ENCODE measurements at regions not wholly inside any gene's neighbourhood (a gene's known extent, or its start where the extent isn't known, plus 50 kb on each side); places are given as distances from the start of the nearest gene placed in this dataset.

DNA sequence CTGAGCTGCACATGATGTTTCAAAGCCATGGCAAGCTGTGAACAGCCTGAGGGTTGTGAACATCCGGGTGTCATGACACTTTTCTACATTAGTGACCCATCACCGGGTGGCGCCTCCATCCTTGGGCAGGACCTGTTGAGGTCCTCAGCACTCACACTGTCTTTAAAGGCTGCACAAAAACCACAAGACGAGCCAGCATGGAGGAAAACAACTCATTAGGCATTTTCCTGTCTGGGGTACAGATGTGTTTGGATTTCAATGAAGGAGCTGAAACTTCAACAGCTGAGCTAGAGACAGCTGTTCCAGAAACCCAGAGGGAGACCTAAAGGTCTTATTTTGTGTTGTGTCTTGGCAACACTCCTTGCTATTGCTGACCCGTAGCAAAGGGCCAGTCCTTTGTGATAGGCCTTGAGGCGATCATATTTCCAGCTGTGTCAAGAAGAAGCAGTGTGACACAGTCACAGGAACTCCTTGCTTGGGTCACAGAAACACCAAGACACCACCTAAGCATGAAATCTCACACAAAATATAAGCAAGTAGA is 151.8 kb upstream of the VLDLR start:
- intact Hi-C loops (cut with DNase I): no loop called here
- peak in 5 of 42 donors; percentile 16 to 50 (median 21) for DNase-seq

DNA sequence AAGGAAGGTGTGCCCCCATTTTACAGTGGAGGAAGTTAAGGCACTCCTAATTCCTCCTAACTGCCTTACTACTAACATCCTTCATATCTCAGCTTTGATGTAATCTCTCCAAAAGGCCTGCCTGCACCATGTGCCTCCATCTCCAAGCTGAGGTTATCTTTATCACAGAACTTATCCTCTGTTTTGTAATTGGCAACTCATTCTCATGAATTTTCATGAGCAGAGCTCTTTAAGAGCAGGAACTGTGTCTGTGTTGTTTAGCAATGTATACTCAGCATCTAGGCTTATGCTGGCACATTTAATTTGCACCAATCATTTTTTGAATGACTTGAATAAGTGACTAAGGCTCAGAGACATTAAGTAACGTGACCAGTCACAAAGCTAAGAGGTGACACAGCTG is 147.9 kb upstream of the VLDLR start:
- intact Hi-C loops (cut with DNase I): no loop called here
- DNase-seq: peak in 7 of 42 donors; percentile 16 to 39 (median 30)

DNA sequence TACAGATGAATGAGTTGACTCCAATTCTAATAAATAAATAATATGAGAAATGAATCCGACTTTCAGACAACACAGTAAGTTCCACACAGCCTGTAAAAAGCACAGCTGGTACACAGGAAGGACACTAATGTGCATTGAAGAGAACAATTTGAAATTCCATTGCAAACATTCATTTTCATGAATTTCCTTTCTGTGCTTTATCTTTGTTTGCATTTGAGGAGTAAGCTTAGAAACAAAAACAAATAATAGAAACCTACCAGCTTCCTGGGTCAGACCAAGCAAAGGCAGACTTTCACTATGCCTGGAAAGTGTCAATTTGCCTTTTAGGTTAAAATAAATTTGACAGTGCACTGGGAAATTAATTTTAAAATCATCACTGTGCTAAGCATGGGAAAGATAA is 143.8 kb upstream of the VLDLR start:
- intact Hi-C loops (cut with DNase I): no loop called here
- DNase-seq: no peak

DNA sequence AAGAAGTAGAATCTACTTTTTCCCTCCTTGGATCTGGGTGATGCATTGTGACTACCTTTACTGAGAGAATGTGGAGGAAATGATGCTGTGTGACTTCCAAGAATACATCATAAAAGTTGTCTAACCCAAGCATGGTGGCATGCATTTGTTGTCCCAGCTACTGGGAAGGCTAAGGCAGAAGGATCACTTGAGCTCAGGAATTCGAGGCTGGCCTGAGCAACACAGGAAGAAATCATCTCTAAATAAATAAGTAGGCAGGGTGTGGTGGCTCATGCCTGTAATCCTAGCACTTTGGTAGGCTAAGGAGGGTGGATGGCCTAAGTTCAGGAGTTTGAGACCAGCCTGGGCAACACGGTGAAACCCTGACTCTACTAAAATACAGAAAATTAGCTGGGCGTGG is 143.2 kb upstream of the VLDLR start:
- no peak for DNase-seq
- intact Hi-C loops (cut with DNase I): no loop called here

DNA sequence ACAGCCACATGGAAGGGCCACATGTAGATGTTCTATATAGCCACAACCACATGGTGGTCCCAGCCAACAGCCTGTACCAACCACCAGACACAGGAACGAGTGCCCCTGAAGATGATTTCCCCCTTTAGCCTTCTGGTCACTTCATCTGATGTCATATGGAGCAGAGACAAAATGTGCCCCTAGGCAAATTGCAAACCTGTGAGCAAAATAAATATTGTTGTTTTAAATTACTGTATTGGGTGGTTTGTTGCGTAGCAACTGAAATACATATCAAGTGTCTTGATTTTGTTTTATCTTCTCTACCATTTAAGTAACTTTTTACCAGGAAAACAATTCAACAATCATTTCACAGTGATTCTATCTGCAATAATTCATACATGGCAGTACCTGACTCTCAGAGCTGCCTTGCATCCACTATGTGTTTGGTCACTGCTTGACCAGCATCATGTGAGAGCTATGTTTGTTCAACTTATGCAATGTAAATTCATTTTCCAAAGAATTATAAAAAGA is 142.5 kb upstream of the VLDLR start:
- DNase-seq: no peak
- intact Hi-C loops (cut with DNase I): no loop called here

DNA sequence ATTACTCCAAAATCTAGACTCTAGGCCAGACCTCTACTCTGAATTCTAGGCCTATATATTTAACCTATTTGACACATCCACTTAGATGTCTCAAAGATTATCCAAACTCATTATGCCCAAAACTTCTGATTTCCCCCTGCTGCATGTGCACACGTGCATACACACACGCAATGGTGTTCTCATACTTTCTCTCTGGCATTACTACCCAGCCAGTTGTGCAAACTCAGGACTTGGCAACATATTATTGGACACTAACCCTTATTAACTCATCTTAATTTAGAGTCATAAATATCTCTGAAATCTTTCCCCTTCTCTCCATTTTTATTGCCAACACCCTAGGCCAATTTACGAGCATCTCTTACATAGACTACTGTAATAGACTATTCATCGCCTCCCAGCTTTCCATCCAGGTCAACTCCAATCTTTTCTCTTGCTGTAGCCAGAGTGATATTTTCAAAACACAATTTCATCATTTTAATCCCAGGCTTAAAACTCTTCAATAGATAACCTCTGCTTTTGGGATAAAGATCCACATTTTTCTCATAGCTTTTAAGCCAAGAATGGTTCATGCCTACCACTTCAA is 141.2 kb upstream of the VLDLR start:
- intact Hi-C loops (cut with DNase I): no loop called here
- DNase-seq: no peak

DNA sequence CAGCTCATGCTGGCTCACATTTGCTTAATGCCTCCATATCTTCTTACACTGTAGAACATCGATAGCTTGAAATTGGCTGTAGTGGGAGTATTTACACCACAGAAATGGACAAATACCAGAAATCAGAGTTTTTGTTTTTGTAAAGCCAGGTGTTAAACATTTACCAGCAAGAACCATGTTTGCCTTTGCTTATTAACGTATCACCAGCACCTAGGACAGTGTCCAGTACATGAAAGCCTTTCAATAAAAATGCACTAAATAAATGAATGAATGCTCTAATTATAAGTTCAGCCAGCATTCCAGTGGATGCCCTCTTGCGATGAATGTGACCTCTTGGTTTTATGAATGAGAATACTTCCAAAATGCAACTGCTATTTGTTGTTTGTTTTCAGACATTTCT is 140.4 kb upstream of the VLDLR start:
- intact Hi-C loops (cut with DNase I): no loop called here
- DNase-seq: no peak

DNA sequence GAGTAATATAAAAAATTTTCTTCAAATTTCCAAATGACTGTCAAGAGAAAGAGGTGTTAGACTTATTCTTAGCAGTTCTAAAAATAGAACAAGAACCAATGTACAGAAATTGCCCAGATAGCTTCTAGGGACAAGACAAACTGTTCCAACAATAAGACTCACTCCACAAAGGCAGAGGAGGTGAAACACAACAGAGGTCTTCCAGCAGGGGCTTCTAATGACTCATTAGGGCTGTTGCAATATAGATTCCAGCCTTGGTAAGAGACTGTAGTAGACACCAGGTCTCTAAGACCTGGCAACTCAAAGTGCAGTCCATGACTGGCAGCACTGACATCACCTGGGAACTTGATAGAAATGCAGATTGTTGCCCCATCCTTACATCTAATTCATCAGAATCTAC is 134.6 kb upstream of the VLDLR start:
- intact Hi-C loops (cut with DNase I): no loop called here

DNA sequence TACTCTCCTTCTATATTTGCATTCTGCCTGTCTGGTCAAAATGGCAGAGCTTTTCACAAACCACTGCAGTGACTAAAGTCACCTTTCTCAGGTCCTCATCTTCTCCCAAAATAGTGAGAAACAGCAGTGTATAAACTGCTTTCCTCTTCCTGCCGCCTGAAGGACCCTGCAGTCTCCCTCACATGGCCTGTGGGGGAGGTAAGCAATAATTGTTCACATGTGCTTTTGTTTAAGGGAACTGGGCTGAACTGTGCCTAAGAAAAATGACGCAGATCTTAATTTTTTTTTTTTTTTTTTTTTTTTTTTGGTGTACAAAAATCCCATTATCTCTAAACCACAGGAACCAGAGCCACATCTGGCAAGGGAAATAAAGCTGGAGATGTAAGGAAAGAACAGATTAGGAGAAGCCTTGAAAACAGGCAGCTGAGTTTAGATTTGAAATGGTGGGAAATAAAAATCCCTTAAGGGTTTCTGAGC is 131.7 kb upstream of the VLDLR start:
- no peak for DNase-seq
- intact Hi-C loops (cut with DNase I): no loop called here

More for the DNA sequence above, 134.6 kb upstream of the VLDLR start:
- DNase-seq: no peak

DNA sequence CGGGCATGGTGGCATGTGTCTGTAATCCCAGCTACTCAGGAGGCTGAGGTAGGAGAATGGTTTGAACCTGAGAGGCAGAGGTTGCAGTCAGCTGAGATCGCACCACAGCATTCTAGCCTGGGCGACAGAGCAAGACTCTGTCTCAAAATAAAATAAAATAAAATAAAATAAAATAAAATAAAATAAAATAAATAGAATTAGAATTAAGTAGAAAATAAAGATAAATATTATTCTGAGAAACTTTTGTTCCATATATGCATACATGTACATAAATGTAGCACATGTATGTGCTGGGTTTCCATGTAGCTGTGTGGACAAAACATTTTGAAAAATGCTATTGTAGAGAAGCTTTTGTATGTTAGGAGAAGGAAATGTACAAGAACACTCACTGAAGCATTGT is 129.4 kb upstream of the VLDLR start:
- intact Hi-C loops (cut with DNase I): no loop called here
- no peak for DNase-seq

DNA sequence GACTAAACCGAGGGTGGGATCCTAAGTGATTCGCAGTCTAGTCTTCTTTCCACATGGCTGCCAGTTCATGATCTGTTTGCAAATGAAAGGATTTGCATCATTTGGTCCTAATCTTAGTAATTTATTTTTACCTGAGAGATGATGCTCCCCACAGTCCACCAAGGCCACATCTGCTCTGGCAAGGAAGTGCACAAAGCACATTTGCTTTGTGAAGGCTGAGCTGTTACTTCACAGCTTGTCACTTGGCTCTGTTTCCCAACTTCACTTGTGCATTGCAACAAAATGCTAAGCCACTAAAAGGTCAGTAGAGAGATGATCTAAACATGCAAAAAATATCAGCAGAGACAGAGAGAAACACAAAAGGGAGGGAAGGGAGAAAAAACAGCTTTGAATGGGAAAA is 128.5 kb upstream of the VLDLR start:
- intact Hi-C loops (cut with DNase I): no loop called here
- DNase-seq: no peak

DNA sequence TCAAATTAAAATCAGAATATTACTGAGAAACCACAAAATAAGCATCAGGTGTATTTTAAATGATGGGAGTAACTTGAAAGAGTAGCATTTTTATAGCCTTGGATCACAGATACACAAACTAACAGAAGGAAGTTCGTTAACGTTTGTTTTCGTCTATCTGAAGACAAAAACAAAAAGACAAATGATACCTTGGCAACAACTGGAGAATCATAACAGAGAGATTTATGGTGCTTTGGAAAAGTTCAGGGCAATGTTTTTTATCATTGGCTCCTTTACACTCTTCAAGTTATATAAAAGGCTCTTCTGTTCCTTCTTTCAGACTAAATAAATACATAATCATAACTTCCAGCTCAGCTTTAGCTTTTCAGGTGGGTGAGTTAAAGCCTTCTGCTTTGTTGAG is 128.1 kb upstream of the VLDLR start:
- intact Hi-C loops (cut with DNase I): no loop called here

DNA sequence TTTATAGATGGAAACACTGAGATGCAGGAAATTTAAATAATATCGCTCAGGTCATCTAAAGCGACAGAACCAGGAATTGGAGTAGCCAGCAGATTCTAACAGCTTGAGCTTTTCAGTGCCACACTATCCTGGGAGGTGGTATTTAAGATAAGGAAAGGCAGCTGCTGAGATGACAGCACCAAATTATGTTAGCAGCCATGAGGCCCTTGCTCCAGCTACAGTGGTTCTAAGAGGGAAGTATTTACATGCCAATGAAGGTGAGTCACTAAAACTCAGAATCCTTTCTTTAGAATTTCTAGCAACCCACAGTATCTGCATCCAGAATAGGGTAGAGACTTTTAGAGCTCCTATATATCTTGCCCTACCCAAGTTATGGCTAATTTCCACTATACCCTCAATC is 127.0 kb upstream of the VLDLR start:
- intact Hi-C loops (cut with DNase I): no loop called here
- DNase-seq: peak in 4 of 42 donors; percentile 12 to 24 (median 17)

More for the DNA sequence above, 128.1 kb upstream of the VLDLR start:
- no peak for DNase-seq

DNA sequence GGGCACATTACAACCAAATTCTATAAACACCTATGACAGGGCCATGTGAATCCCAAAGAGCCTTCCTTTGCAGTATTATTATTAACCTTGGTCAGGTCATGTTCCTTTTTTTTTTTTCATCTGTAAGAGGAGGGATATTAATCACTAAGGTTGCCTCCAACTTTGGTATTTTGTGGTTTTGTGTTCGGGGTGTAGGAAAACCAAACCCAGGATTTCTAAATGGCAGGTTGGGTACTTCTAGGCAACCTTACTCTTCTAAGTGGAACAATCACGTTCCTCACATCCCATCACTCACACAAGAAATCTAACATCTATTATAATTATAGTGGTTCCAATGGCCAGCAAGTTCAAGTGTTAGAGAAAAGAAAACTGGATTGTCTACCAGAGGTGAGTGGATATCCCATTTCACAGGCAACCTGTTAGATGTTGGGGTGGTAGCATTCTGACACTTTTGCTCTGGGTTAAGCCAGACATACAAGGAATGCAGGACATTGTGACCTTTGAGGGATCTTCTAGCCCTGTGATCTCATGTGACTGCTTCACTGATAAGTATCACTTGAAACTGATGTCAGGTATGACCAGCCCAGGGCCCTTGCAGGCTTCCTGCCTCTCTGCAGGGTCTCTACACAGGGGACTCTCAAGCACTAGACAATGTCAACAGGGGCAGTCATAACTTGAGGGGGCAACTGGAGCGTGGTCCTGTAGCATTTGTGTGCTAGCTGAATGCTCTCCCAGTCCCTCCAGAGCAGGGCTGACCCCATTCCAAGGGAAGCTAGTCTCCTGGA is 126.2 kb upstream of the VLDLR start:
- intact Hi-C loops (cut with DNase I): no loop called here
- no peak for DNase-seq

DNA sequence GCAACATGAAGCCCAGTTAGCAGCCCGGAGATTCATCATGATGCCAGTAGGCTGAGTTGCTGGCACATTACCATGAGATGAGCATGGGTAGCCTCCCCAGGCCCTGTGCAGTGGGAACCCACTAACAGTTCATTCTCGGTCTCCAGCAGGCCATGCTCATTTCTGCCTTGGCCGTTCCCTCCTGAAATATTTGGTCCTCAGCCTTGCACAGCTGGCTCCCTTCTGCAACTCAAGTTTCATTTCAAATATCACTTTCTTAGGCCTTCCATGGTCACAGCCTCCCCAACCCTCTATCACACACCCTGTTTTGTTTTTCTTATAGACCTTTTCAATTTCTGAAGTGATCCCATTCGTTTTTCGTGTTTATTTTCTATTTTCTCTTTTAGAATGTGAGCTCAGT is 125.4 kb upstream of the VLDLR start:
- intact Hi-C loops (cut with DNase I): no loop called here
- no peak for DNase-seq

DNA sequence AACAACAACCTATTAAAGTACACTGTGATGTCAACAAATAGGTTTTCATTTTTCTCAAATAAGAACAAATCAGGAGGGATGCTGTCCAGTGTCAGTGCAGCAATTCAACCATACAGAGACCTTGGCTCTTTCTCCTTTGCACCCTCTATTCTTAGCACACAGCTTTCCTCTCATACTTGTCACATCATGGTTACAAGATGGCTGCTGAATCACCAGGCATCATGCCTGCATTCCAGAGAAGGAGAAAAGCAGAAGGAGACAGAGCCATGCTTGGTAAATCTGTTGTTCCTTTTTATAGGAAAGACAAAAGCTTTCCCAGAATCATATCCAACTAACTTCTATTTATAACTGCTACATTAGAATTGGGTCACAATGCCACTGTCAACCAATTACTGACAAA is 124.7 kb upstream of the VLDLR start:
- DNase-seq: no peak
- intact Hi-C loops (cut with DNase I): no loop called here

DNA sequence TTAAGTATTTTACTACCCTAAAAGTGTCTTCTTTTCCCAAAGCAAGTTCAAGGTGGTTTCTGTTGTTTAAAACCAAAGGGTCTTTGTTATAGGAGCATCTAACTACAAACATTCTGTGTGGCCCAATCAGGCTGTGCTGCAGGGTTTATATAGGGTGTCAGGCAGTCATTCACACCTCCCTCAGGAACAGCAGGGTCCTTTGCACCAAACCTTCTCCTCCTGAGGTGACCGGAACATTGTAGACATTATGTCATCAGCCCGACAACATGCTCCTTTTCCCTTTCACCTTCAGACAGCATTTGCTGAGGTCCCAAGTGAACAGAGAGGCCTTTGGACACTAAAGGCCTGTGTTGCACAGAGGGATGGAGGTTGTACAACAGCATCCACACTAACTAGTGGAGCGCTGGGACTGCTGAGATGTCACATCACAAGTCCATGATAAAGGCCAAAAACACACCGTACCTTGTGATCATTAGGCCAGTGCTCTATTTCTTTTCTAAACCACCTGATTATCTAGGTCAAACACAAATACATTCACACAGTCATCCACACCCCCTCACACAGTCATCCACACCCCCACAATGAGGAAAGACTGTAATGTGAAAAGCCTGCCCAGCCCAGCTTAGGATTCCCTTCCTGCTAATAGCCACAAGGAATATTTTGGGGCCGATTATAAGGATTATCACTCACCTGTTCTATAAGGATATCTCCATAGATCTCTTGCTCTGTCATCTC is 123.8 kb upstream of the VLDLR start:
- peak in 11 of 42 donors; percentile 13 to 54 (median 29) for DNase-seq
- intact Hi-C loops (cut with DNase I): no loop called here

DNA sequence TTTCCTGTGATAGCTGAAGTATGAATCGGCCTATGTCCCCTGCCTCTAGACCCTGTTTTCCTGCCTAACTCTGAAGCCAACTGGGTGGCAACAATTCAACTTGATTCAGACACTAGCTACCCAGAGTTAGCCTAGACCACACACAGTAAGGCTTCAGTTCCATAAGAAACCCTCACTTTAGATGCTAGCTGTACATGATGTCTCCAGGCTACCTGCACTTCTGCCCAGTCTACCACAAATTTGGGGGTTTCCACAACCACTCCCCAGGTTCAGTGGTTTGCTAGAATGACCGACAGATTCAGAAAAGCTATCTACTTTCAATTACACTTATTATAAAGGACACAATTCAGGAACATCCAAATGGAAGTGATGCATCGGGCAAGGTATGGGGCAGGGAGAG is 119.4 kb upstream of the VLDLR start:
- intact Hi-C loops (cut with DNase I): no loop called here

DNA sequence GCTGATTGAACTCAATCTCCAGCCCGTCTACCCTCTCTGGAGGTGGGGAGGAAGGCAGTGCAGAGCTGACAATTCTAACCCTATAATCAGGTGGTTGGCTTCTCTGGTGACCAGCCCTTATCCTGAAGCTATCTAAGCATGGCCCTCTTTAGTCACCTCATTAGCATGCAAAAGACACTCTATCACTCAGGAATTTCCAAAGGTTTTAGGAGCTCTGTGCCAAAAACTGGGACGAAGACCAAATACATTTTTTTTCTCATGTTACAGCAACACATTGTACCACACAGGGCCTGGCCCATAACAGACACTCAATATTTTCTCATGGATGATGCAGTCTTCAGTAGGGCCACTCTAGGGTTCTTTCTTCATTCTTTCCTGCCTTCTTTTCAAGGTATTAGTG is 118.8 kb upstream of the VLDLR start:
- no peak for DNase-seq
- intact Hi-C loops (cut with DNase I): no loop called here

More for the DNA sequence above, 119.4 kb upstream of the VLDLR start:
- DNase-seq: no peak

DNA sequence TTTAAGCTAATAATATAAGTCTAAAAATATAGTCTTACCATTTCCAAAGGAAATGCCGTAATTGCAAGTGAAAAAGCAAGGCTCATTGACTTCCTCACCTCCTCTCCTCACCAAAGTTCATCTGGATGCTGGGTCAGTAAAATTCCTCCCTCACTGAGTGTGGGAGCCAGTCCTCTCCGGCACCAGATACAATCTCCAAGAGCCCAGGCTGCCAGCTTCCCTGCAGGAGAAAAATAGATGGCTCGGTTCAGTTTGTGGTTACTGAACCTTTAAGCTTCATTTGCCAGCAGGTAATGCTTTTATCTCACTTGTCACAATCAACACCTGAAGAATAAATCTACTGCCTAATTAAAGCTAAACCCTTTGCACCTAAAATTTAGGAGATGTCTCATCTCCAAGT is 115.3 kb upstream of the VLDLR start:
- intact Hi-C loops (cut with DNase I): no loop called here
- peak in 5 of 42 donors; percentile 8 to 47 (median 25) for DNase-seq

All from head of caudate nucleus (tissue), 42 donors.